ENCODE measurements at regions not wholly inside any gene's neighbourhood (a gene's known extent, or its start where the extent isn't known, plus 50 kb on each side); places are given as distances from the start of the nearest gene placed in this dataset.
"Not testable (repeated sequence)": the region's sequence is repeated elsewhere in the genome, so short reads cannot be mapped to it uniquely, and the experiment has no call there.

DNA sequence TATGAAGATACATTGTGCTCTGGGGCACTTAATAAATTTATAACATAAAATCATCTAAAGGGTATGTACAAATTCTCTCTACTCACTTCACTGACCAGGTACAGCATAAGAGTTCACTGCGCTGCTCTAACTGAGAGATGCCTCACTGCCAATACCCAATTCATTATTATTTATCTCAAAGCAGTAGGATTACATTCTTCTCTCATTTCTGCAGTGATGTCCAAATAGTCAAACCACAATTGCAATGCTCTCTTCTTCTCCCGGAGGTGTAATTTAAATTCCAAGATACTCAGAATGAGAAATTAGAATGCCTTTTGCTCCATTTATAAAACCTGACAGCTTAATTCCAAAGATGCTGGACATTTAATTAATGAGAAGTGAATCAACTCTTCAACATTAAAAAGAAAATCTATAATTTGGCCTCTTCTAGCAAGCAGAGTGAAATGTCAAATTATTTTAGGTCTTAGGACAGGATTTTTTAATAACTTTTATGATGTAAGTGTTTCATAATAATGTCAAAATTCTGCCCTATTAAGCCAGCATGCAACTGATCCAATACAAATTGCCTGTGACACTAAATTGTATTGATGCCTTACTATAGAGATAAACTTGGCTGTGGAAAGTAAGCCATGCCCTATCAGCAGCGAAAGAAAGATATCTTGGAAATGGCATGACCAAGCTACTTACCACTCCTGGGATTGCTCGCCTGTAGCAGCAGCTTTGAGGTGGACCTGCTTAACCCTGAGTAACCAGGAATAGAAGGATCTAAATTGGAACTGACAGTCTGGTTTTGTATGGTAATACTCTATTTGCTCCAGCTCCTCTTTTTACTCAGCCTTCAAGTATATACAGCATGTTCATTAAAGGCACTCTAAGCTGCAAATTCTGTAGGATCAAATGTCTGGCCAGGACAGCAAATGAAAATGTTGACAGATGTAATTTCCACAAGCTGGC lies 374.2 kb upstream of the TYRP1 start:
- DNase-seq: no peak

DNA sequence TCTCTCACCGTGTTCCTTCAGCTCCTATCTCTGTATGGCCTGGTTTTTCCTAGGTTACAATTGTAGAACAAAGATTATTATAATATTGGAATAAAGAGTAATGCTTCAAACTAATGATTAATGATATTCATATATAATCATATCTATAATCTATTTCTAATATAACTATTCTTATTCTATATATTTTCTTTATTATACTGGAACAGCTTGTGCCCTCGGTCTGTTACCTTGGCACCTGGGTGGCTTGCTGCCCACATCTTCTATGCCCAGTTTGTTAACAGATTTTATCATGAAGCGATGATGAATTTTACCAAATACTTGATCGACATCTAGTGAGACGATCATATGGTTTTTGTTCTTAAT lies 363.6 kb upstream of the TYRP1 start:
- DNase-seq: no peak

DNA sequence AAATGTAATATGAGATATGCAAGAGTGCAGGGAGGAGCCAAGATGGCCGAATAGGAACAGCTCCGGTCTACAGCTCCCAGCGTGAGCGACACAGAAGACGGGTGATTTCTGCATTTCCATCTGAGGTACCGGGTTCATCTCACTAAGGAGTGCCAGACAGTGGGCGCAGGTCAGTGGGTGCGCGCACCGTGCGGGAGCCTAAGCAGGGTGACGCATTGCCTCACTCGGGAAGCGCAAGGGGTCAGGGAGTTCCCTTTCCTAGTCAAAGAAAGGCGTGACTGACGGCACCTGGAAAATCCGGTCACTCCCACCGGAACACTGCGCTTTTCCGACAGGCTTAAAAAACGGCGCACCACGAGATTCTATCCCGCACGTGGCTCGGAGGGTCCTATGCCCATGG lies 359.2 kb upstream of the TYRP1 start:
- not testable (repeated sequence) for DNase-seq

DNA sequence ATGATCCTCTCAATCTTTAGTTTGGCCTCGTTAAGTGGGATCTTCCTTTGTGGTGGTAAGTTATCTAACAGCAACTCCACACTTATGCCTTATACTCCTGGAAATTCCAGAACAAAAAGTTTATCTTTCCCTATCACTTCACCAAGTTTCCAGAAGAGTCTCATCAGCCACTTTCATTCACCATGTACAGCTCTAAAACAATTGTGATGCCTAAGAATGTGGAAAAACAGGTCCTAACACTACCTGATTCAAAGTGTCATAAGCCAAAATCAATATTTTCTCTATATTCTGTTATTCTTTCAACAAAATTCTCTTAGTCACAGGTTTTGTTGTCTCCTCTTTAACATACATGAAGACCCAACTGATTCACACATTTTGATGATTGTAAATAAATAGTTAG lies 342.4 kb upstream of the TYRP1 start:
- DNase-seq: no peak

DNA sequence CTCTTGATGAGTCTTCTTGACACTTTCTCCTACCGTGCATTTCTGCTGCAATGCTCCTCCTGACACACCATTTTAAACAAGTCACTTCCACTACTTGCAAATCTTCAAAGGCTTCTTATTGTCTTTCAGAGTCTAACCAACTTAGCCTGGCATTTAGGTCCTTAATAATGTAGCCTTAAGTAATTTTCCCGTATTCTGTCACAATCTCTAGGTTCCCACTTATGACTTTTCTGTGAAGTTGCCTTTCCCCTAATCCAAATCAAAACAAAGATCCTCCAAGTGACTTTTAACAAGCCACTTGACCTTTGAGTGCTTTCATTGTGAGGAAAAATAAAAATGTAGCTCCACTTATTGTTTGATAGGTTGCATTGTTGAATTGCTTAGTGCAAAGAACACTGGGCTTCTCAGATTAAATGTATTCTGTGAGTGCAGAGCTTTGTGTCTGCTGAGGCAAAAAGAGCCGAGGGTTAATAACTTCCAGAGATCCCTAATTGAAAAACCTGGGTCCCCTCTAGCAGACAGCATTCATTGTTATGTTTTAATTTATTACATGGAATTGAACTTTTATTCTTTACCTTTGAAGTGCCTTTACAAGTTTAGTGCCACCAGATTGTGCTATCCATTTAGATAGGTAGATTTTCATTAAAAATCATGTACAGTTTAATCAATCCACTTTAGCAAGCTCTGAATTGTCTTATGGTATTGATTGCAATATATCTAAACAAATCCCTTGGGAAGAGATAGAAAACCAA lies 341.7 kb upstream of the TYRP1 start:
- DNase-seq: no peak

DNA sequence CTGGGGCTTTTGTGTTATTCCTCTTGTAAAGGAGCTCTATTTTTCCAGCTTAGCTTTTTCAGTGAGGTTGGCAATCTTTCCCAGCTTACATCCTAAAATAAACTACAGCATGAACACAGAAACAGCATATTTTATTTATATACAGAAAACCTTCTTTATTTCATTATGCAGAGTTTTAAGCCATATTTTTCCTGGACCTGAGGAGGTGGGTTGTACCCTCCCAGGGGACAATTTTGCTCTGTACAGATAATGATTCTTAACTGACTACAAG lies 341.2 kb upstream of the TYRP1 start:
- DNase-seq: no peak

DNA sequence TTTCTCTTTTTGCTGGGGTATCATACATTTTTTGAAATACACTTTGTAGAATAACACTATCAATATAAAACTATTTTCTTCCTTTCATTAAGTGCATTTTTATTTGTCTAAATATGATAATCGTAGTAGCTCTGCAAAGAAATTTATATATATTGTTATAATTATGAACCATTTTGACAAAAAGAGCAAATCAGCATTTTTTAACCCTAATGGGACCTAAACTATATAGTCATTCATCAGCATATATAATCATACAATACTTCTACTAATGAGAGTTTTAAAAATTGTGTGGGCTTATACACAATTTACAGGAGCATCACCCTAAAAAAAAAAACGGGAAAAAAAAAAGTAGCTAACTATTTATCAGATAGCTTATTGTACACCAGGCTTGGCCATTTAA lies 329.7 kb upstream of the TYRP1 start:
- no peak for DNase-seq

DNA sequence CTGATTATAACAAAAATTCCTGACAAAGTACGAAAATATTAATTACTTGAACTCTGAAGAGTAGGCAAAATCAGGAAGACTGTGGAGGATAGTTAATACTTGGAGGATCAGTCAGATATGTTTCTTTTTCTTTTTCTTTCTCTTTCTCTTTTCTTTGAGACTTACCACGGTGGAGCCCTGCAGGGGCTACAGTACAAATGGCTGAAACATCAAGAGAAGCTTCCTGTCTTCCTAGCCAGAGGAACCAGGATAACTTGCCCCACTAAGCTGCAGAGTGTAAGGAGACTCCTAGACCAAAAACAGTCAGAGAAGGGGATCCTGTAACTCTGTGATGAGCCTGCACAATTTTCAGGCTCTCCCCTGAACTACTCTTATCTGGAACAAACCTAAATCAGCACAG lies 324.6 kb upstream of the TYRP1 start:
- DNase-seq: no peak

DNA sequence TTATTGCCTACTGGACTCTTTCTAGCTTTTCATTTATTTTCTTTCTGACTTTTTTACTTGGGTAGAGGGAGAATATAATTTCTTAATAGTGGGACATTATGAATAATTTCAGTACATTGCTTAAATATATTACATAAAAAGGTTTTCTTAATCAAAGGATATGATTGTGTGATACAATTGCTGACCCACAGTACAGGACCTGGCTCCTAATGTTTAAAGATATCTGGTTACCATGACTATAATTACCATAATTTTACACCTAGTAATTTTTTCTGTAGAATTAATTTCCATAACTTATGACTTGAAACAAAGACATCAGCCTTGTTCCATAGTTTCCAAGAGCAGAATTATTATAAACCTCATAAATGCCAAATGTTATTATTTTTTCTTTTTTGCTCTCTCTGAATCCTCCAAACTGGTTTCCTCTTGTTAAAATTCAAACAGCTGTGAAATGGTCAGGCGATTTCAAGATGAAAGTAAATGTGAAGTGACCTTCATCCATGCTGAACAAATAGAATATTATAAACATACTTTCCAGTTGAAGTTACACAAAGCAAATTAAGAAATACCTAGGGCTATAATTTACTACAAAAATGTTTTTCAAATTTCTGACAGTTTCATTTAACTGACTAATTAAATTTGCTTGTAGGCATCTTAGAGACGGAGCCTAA lies 301.2 kb upstream of the TYRP1 start:
- DNase-seq: no peak

DNA sequence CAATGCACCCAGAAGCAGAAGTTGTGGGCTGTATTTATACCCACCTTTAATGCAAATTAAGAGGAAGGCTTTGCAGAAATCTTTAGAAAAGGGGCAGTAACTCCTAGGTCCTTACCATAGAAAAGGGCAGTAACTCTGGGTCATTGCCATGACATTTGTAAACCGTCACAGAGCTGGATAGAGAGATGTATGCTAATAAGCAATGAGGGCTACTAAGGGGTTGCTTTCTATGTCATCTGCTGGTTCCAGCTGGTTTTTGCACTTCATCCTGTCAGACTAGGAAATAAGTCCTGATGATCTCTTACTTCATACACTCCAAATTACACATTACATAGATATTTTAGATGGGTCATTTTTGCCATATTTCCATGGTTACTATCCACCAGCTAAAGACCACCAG lies 299.1 kb upstream of the TYRP1 start:
- DNase-seq: no peak

DNA sequence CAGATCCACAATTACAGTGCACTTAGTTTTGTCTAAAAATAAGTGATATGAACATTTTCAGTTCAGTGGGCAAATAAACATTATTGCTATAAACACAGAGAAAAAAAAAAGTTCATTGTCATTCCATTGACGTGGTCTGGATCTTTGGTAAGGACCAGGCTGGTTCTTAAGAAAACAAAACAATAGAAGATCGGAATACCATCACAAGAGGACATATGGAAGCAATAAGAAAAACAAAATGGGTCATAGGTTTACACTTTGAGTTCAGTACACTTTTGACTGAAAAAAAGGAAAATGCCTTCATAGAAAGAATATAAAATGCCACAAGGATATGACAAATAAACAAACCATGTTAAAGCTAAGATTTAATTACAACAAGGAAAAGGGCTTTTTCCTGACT lies 289.5 kb upstream of the TYRP1 start:
- DNase-seq: no peak

DNA sequence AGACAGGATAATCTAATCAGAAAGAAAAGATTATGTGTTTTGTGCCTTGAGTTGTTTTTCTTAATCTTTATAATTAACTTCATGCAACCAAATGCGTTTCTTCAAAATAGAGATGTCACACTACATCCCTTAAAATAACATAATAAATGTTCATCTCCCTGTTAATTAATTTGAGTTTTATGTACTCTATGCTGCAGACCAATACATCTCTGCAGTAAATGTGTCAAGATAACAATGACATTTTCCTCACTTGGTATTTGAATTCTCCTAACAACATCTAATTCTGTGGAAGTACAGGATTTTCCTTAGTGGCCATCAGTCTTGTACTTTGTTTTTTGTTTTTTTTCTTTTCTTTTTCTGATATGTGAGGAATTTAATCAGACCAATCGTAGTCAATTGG lies 279.2 kb upstream of the TYRP1 start:
- DNase-seq: no peak

DNA sequence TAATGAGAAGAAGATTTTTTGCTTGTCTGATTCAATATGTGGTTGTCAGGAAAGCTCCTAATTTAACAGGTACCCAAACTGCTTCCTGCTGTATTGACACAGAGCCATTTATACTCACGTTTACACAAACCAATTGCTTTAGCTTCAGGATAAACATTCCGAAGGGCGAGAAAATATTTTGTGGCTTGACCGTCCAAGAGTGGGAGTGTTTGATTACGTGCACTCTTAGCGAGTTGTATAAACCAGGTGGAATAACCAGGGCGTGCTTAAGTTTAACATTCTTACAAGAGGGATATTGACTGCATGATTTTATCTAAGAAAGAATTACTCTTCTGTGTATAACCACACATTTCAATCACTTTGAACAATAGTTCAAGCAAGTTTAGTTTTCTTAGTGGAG lies 278.7 kb upstream of the TYRP1 start:
- DNase-seq: no peak

DNA sequence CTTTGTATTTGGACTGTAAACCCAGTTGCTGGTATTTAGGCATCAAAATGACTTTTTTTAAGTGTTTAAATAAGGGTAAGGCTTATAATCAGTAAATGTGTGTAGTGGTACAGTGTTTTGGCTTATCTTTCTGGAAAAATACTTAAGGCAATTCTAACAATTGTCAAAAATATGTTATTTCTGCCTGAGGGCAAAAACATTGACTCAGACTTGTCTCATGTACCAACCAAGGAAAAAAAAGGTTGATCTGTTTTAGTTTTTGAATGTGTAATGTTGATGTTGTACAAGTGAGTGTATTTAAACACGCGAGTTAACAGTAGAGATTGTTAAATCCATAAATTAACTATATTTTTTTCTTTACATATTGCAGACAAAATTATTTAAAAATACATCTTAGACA lies 277.8 kb upstream of the TYRP1 start:
- DNase-seq: no peak

DNA sequence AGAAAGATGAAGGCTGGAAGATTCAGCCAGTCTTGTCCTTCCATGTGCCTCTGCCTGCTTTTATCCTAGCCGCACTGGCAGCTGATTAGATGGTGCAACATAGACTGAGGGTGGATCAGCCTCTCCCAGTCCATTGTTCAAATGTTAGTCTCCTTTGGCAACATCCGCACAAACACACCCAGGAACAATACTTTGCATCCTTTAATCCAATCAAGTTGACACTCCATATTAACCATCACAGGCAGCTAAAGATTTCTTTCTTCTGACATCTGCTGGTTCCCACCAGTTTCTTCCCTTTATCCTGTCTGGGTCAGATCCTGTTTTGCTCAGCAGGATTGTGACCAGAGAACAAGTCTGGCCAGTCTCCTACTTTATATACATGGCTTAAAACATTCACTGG lies 276.5 kb upstream of the TYRP1 start:
- DNase-seq: no peak

DNA sequence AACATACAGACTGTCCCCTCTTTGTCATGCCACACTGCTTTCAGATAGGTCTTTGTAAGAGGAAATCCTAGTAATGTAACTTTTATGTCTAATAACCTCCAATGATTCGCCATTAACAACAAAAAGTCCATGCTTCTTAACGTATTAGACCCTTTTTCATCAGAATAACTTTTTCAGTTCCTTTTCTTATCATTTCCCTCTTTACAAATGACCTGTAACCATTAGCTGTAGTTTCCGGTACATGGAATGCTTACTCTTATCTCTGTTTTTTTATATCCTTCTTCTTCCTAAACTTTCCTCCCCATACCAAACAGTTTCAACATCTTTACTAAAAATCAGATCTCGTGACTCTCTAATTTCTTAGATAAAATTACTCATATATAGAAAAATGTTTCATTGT lies 268.9 kb upstream of the TYRP1 start:
- no peak for DNase-seq

DNA sequence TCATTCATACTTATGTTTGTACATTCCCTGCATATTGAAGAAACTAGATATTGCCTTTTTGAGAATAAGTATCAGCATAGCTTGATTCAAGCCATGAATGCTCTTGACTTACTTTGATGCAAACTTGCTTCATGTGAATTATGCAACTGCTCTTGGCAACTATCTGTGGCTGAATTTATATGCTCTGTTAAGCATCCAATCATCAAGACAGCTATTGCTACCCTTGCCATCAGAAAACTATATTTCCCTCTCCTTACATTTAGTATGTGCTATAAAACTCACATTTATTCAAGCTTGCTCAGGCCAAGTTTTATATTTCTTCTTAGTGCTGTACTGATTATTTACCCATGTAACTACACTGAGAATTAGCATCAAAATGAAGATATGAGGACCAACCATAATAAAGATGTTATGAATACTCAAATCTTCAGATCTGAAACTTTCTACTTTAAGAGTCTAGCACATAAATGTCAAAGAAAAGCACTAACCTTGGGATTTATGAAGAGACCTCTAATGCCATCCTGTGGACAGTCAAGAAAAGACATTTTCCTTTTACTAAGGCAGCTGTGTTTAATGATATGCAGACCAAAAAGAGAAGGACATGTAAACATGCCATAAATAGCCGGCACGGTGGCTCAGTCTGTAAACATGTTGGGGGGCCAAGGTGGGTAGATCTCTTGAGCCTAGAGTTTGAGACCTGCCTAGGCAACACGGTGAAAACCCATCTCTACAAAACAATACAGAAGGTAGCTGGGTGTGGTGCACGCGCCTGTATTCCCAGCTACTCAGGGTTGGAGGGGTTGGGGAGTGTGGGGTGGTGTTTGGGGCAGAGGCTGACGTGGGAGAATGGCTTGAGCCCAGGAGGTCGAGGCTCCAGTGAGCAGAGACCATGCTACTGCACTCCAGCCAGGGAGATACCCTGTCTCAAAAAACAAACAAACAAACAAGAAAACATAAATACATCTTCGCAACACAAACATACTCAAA lies 267.0 kb upstream of the TYRP1 start:
- DNase-seq: no peak

DNA sequence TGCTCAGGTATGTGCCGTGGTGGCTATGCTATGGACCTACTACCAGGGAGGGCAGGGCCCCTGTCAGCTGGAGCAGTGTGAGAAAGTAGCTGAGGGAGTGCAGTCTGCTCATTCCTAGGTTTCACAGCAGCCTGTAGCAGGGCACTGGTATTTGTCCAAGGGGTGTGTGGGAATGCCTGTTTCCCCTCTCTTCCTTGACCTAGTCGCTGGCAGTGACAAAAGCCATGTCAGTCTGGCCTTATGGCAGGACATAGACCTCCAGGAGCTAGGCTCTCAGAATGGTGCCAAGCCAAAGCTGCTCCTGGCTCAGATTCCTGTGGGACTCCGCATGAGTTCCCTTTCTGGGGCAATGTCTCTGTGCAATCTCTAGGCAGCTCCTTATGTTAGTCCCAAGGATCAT lies 253.9 kb upstream of the TYRP1 start:
- no peak for DNase-seq

DNA sequence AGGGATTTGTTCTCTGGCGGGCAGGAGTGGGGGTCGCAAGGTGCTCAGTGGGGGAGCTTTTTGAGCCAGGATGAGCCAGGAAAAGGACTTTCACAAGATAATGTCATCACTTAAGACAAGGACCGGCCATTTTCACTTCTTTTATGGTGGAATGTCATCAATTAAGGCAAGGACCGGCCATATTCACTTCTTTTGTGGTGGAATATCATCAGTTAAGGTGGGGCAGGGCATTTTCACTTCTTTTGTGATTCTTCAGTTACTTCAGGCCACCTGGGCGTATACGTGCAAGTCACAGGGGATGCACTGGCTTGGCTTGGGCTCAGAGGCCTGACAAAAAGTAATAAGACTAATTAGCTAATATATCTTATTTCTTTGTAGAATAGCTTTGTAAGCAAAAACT lies 252.1 kb upstream of the TYRP1 start:
- DNase-seq: not testable (repeated sequence)

DNA sequence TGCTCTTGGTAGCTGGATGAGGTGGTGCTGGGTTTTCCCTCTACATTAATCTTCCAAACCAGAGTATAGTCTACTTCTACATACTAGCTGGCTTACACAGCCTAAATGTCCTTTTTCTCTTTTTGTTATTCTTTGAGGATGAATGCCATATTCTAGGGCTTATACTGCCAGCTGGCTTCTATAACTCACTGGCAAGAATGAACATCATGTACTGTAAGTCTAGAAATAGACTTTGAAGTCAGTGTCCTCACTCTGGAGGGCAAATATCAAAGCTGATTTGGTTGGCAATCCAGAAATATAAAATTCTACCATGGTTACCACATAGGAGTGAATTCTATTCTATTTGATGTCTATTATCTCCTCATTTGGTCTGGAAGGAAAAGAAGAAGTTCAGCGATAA lies 251.7 kb upstream of the TYRP1 start:
- DNase-seq: no peak

DNA sequence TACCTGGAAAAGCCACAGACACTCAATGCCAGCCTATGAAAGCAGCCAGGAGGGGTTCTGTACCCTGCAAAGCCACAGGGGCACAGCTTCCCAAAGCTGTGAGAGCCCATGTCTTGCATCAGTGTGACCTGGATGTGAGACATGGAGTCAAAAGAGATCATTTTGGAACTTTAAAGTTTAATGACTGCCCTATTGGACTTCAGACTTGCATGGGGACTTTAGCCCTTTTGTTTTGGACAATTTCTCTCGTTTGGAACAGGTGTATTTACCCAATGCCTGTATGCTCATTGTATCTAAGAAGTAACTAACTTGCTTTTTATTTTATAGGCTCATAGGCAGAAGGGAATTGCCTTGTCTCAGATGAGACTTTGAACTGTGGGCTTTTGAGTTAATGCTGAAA lies 244.9 kb upstream of the TYRP1 start:
- DNase-seq: no peak

DNA sequence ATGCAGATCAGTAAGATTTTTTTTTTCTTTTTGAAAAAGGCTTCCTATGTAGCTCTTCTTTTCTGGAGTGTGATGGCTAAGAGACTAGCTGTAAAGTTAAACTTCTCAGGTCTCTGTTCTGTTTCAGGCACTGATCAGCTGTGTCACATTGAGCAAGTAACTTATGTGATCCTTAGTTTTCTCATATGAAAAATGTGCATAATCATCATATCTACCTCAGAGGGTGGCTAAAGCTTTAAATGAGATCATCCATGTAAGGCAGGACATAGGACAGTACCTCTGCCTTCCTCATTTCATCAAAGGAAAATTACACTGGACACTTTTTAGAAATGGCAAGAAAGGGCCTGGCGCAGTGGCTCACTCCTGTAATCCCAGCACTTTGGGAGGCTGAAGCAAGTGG lies 235.9 kb upstream of the TYRP1 start:
- no peak for DNase-seq
